PC-9 (cell line): ENCODE measurements at regions not wholly inside any gene's neighbourhood (a gene's known extent, or its start where the extent isn't known, plus 50 kb on each side); places are given as distances from the start of the nearest gene placed in this dataset.

ENCODE experiments used
- EZH2 ChIP-seq: fragments of 200-600 bp; sonication (generic); IDR thresholded peaks from 2 replicates; pipeline ENCODE4 v1.8.0; 2017; ENCODE audit warnings: antibody characterized with exemption, low read depth
- TF ChIP-seq, protein P1 (sequence below): fragments of 200-600 bp; sonication (generic); conservative IDR thresholded peaks from 2 replicates; pipeline ENCODE4 v1.6.1; 2017; ENCODE audit warnings: mixed run types, antibody characterized with exemption, mild to moderate bottlenecking, moderate library complexity

DNA sequence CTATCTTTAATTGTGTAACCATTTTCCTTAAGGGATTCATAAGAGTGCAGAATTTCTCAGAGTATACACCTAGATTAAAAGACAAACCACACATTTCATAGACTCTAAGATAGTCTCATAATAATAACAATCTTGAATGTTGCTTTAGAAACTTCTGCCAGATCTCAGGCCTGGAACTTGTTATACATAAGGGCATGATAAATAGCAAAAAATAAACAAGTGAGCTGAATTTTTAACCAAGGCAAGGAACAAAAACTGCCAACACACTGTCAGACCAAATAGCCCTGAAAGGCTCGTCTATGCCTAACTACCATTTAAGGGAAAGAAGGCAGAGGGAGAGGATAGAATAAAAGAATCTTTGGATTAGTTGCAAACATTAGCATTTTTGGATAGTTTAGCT, 65.8 kb upstream of the SEMA3C start:
- TF ChIP-seq, protein P1, sequence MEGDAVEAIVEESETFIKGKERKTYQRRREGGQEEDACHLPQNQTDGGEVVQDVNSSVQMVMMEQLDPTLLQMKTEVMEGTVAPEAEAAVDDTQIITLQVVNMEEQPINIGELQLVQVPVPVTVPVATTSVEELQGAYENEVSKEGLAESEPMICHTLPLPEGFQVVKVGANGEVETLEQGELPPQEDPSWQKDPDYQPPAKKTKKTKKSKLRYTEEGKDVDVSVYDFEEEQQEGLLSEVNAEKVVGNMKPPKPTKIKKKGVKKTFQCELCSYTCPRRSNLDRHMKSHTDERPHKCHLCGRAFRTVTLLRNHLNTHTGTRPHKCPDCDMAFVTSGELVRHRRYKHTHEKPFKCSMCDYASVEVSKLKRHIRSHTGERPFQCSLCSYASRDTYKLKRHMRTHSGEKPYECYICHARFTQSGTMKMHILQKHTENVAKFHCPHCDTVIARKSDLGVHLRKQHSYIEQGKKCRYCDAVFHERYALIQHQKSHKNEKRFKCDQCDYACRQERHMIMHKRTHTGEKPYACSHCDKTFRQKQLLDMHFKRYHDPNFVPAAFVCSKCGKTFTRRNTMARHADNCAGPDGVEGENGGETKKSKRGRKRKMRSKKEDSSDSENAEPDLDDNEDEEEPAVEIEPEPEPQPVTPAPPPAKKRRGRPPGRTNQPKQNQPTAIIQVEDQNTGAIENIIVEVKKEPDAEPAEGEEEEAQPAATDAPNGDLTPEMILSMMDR: no peak
- no peak for TF ChIP-seq EZH2
